ENCODE measurements at regions not wholly inside any gene's neighbourhood (a gene's known extent, or its start where the extent isn't known, plus 50 kb on each side); places are given as distances from the start of the nearest gene placed in this dataset.

- H3K9me3 Mint-ChIP-seq, result peaks cover 15% of the 10 kb centered on the region
- DNase-seq (no peak), ATAC-seq (no peak)
- peaks cover 11% of the 10 kb centered on the region for H3K27me3 Mint-ChIP-seq (ENCODE audit: low read depth)
- no peak overlapping the region for H3K4me3 Mint-ChIP-seq
- no peaks in the 10 kb centered on the region for H3K36me3 Mint-ChIP-seq (ENCODE audit: insufficient read depth)
- no peaks in the 10 kb centered on the region for H3K4me1 Mint-ChIP-seq (ENCODE audit: low read depth)
Observed at GRCh38 chr5:112635771-112636731, 101.6 kb upstream of the APC start.

- Mint-ChIP-seq H3K4me1 (ENCODE audit: low read depth) (no peaks in the 10 kb centered on the region), H3K9me3 (peaks cover 14% of the 10 kb centered on the region), H3K27me3 (ENCODE audit: low read depth) (peaks cover 10% of the 10 kb centered on the region), H3K36me3 (ENCODE audit: insufficient read depth) (no peaks in the 10 kb centered on the region), H3K4me3 (no peak overlapping the region)
- DNase-seq (no peak), ATAC-seq (no peak)
Observed at GRCh38 chr5:112636751-112637150, 100.9 kb upstream of the APC start.

- Mint-ChIP-seq H3K9me3 (peaks cover 9% of the 10 kb centered on the region), H3K27me3 (ENCODE audit: low read depth) (peaks cover 10% of the 10 kb centered on the region), H3K4me3 (no peak overlapping the region), H3K4me1 (ENCODE audit: low read depth) (no peaks in the 10 kb centered on the region), H3K36me3 (ENCODE audit: insufficient read depth) (no peaks in the 10 kb centered on the region)
- DNase-seq (no peak), ATAC-seq (no peak)
Observed at GRCh38 chr5:112637343-112637742, 100.3 kb upstream of the APC start.

GRCh38 chr5:112640546-112640945 lies 97.1 kb upstream of the APC start:
- H3K36me3 Mint-ChIP-seq (ENCODE audit: insufficient read depth), result no peaks in the 10 kb centered on the region
- no peaks in the 10 kb centered on the region for H3K4me1 Mint-ChIP-seq (ENCODE audit: low read depth)
- no peak overlapping the region for H3K4me3 Mint-ChIP-seq
- DNase-seq (no peak), ATAC-seq (no peak)
- H3K9me3 Mint-ChIP-seq, result no peaks in the 10 kb centered on the region
- peaks cover 10% of the 10 kb centered on the region for H3K27me3 Mint-ChIP-seq (ENCODE audit: low read depth)

- ATAC-seq (no peak), DNase-seq (no peak)
- Mint-ChIP-seq H3K27me3 (ENCODE audit: low read depth) (peaks cover 10% of the 10 kb centered on the region), H3K9me3 (no peaks in the 10 kb centered on the region), H3K4me1 (ENCODE audit: low read depth) (no peaks in the 10 kb centered on the region), H3K4me3 (no peak overlapping the region), H3K36me3 (ENCODE audit: insufficient read depth) (no peaks in the 10 kb centered on the region)
Observed at GRCh38 chr5:112641515-112642110, 96.1 kb upstream of the APC start.

- DNase-seq (no peak), ATAC-seq (no peak)
- no peaks in the 10 kb centered on the region for H3K9me3 Mint-ChIP-seq
- no peaks in the 10 kb centered on the region for H3K4me1 Mint-ChIP-seq (ENCODE audit: low read depth)
- H3K4me3 Mint-ChIP-seq, result no peak overlapping the region
- H3K27me3 Mint-ChIP-seq (ENCODE audit: low read depth), result peaks cover 9% of the 10 kb centered on the region
- H3K36me3 Mint-ChIP-seq (ENCODE audit: insufficient read depth), result no peaks in the 10 kb centered on the region
Observed at GRCh38 chr5:112642885-112643284, 94.8 kb upstream of the APC start.

GRCh38 chr5:112643339-112643971 lies 94.2 kb upstream of the APC start:
- H3K36me3 Mint-ChIP-seq (ENCODE audit: insufficient read depth), result no peaks in the 10 kb centered on the region
- peaks cover 7% of the 10 kb centered on the region for H3K27me3 Mint-ChIP-seq (ENCODE audit: low read depth)

GRCh38 chr5:112646139-112646936 lies 91.3 kb upstream of the APC start:
- H3K4me1 Mint-ChIP-seq (ENCODE audit: low read depth), result no peaks in the 10 kb centered on the region
- H3K36me3 Mint-ChIP-seq (ENCODE audit: insufficient read depth), result no peaks in the 10 kb centered on the region
- peaks cover 7% of the 10 kb centered on the region for H3K27me3 Mint-ChIP-seq (ENCODE audit: low read depth)
- no peaks in the 10 kb centered on the region for H3K9me3 Mint-ChIP-seq
- no peak overlapping the region for H3K4me3 Mint-ChIP-seq
- ATAC-seq (no peak), DNase-seq (no peak)

More at GRCh38 chr5:112643339-112643971, 94.2 kb upstream of the APC start:
- DNase-seq, result no peak
- Mint-ChIP-seq H3K4me1 (ENCODE audit: low read depth) (no peaks in the 10 kb centered on the region), H3K9me3 (no peaks in the 10 kb centered on the region), H3K4me3 (no peak overlapping the region)
- ATAC-seq, result no peak

- H3K4me3 Mint-ChIP-seq, result no peak overlapping the region
- peaks cover 10% of the 10 kb centered on the region for H3K27me3 Mint-ChIP-seq (ENCODE audit: low read depth)
- no peaks in the 10 kb centered on the region for H3K4me1 Mint-ChIP-seq (ENCODE audit: low read depth)
Observed at GRCh38 chr5:112647428-112647827, 90.3 kb upstream of the APC start.

GRCh38 chr5:112648264-112648663 lies 89.4 kb upstream of the APC start:
- no peaks in the 10 kb centered on the region for H3K9me3 Mint-ChIP-seq
- H3K27me3 Mint-ChIP-seq (ENCODE audit: low read depth), result peaks cover 10% of the 10 kb centered on the region
- ATAC-seq (no peak), DNase-seq (no peak)
- no peaks in the 10 kb centered on the region for H3K36me3 Mint-ChIP-seq (ENCODE audit: insufficient read depth)
- H3K4me3 Mint-ChIP-seq, result no peak overlapping the region
- H3K4me1 Mint-ChIP-seq (ENCODE audit: low read depth), result no peaks in the 10 kb centered on the region

More at GRCh38 chr5:112647428-112647827, 90.3 kb upstream of the APC start:
- no peaks in the 10 kb centered on the region for H3K9me3 Mint-ChIP-seq
- no peak for ATAC-seq
- no peaks in the 10 kb centered on the region for H3K36me3 Mint-ChIP-seq (ENCODE audit: insufficient read depth)
- DNase-seq, result no peak

- ATAC-seq (no peak), DNase-seq (no peak)
- Mint-ChIP-seq H3K36me3 (ENCODE audit: insufficient read depth) (no peaks in the 10 kb centered on the region), H3K27me3 (ENCODE audit: low read depth) (peaks cover 10% of the 10 kb centered on the region), H3K4me3 (no peak overlapping the region), H3K9me3 (no peaks in the 10 kb centered on the region), H3K4me1 (ENCODE audit: low read depth) (no peaks in the 10 kb centered on the region)
Observed at GRCh38 chr5:112649882-112650281, 87.8 kb upstream of the APC start.

GRCh38 chr5:112653638-112654205 lies 84.0 kb upstream of the APC start:
- H3K36me3 Mint-ChIP-seq (ENCODE audit: insufficient read depth), result no peaks in the 10 kb centered on the region
- ATAC-seq (no peak), DNase-seq (no peak)
- H3K4me3 Mint-ChIP-seq, result no peak overlapping the region
- H3K9me3 Mint-ChIP-seq, result no peaks in the 10 kb centered on the region
- no peaks in the 10 kb centered on the region for H3K4me1 Mint-ChIP-seq (ENCODE audit: low read depth)
- peaks cover 12% of the 10 kb centered on the region for H3K27me3 Mint-ChIP-seq (ENCODE audit: low read depth)

GRCh38 chr5:112655513-112655912 lies 82.2 kb upstream of the APC start:
- ATAC-seq (no peak), DNase-seq (no peak)
- H3K27me3 Mint-ChIP-seq (ENCODE audit: low read depth), result peaks cover 12% of the 10 kb centered on the region
- H3K9me3 Mint-ChIP-seq, result peaks cover 9% of the 10 kb centered on the region
- H3K4me1 Mint-ChIP-seq (ENCODE audit: low read depth), result no peaks in the 10 kb centered on the region
- no peak overlapping the region for H3K4me3 Mint-ChIP-seq
- H3K36me3 Mint-ChIP-seq (ENCODE audit: insufficient read depth), result no peaks in the 10 kb centered on the region

GRCh38 chr5:112656451-112656850 lies 81.2 kb upstream of the APC start:
- Mint-ChIP-seq H3K27me3 (ENCODE audit: low read depth) (peaks cover 13% of the 10 kb centered on the region), H3K36me3 (ENCODE audit: insufficient read depth) (no peaks in the 10 kb centered on the region), H3K9me3 (peaks cover 17% of the 10 kb centered on the region), H3K4me1 (ENCODE audit: low read depth) (no peaks in the 10 kb centered on the region), H3K4me3 (no peak overlapping the region)
- no peak for DNase-seq
- no peak for ATAC-seq

Data from activated T-cell treated with anti-CD3 and anti-CD28 coated beads, Interleukin-2, amount 50 U/mL, for 4 hours (primary cell).